K562 (cell line): ENCODE measurements at regions not wholly inside any gene's neighbourhood (a gene's known extent, or its start where the extent isn't known, plus 50 kb on each side); places are given as distances from the start of the nearest gene placed in this dataset.

Experiments
- ATAC-seq: fragments of 200-7000 bp; cut with Tn5 transposase; 3 replicates; pipeline ENCODE4 v1.9.1; 2020; ENCODE audit warnings: moderate library complexity
- BruUV-seq: library from RNA; stranded (reverse); fragments of 400-500 nt; replicated peaks from 2 replicates; lab custom pipeline; 2021; lab: Mats Ljungman, UMichigan
- CTCF ChIA-PET: fragments of 300-600 bp; formaldehyde crosslinking; extraction: SDS; loops from one replicate; lab custom pipeline; 2021; ENCODE audit warnings: low intra/inter-chr PET ratio; lab: Yijun Ruan, JAX
- POLR2A ChIA-PET: fragments of 300-600, 350-650 bp; sonication (Branson Sonifier 250); formaldehyde crosslinking; extraction: SDS; loops from one replicate; lab custom pipeline; 2021; ENCODE audit warnings: antibody characterized with exemption, inconsistent platforms; lab: Yijun Ruan, JAX
- DNase-seq, 4 experiments: peaks; one replicate each; pipeline versions ENCODE4 v3.0.0 to v3.0.0-alpha.2; 2011 to 2018; ENCODE audit warnings: low spot score in 3 of 4, mixed read lengths in 3 of 4; ENCODE audit errors: extremely low read depth in 1 of 4
- FAIRE-seq: peaks from 2 replicates; lab custom pipeline; 2011; peaks lifted over from hg19 to GRCh38; lab: Jason Lieb, UNC
- H2AFZ ChIP-seq: 2 replicates; pipeline ENCODE4 v1.6.0; 2011; ENCODE audit warnings: low read depth, low read length, control low read depth, inconsistent platforms
- H3K27ac ChIP-seq: fragments of 200-600 bp; 3 replicates; pipeline ENCODE4 v1.8.0; 2011; ENCODE audit warnings: low read depth, mild to moderate bottlenecking, control low read depth, inconsistent platforms, low read length, moderate library complexity, mixed read lengths; ENCODE audit errors: extremely low read depth
- H3K27me3 ChIP-seq, 2 experiments: fragments of 300-600 bp in 1 of 2; 2 replicates in 1 of 2; 3 replicates in 1 of 2; pipeline versions ENCODE4 v1.6.0 to v1.8.0; 2011; ENCODE audit warnings: inconsistent platforms in 2 of 2, low read length in 2 of 2, mild to moderate bottlenecking in 1 of 2, mixed read lengths in 1 of 2, moderate library complexity in 1 of 2; ENCODE audit not compliant: control insufficient read depth in 2 of 2, insufficient read depth in 2 of 2
- H3K36me3 ChIP-seq: fragments of 300-600 bp; 3 replicates; pipeline ENCODE4 v1.8.0; 2011; ENCODE audit warnings: mild to moderate bottlenecking, low read length, inconsistent platforms; ENCODE audit not compliant: control insufficient read depth, insufficient read depth
- H3K4me1 ChIP-seq, 2 experiments: fragments of 200-600 bp in 1 of 2; replicated peaks in 1 of 2; 2 replicates in 1 of 2; 3 replicates in 1 of 2; pipeline versions ENCODE4 v1.5.1 to v1.8.0; 2011; ENCODE audit warnings: inconsistent platforms in 2 of 2, low read length in 2 of 2, mild to moderate bottlenecking in 1 of 2, mixed read lengths in 1 of 2, moderate library complexity in 1 of 2; ENCODE audit not compliant: control insufficient read depth in 2 of 2, insufficient read depth in 2 of 2
- H3K4me2 ChIP-seq: 2 replicates; pipeline ENCODE4 v1.6.1; 2011; ENCODE audit warnings: low read length, control low read depth, inconsistent platforms, mixed read lengths; ENCODE audit not compliant: insufficient read depth
- H3K4me3 ChIP-seq: fragments of 200-600 bp; sonication (generic), shearing (Covaris generic); 2 replicates; pipeline ENCODE4 v1.5.1; 2016; ENCODE audit warnings: control low read depth, inconsistent platforms
- H3K79me2 ChIP-seq: fragments of 200-600 bp; 3 replicates; pipeline ENCODE4 v1.8.0; 2011; ENCODE audit warnings: low read length, inconsistent platforms; ENCODE audit not compliant: control insufficient read depth, insufficient read depth
- H3K9ac ChIP-seq, 2 experiments: 2 replicates each; pipeline versions ENCODE4 v1.6.0 to v1.6.1; 2011; ENCODE audit warnings: low read depth in 2 of 2, low read length in 2 of 2, control low read depth in 1 of 2, inconsistent platforms in 1 of 2, mild to moderate bottlenecking in 1 of 2, mixed read lengths in 1 of 2; ENCODE audit not compliant: insufficient read depth in 1 of 2
- H3K9me1 ChIP-seq: one replicate; pipeline ENCODE4 v1.6.0; 2011; ENCODE audit warnings: inconsistent platforms, mild to moderate bottlenecking, low read length, moderate library complexity; ENCODE audit not compliant: control insufficient read depth, insufficient read depth
- H3K9me3 ChIP-seq: replicated peaks from 2 replicates; pipeline ENCODE4 v1.5.1; 2011; ENCODE audit warnings: low read depth, low read length, inconsistent platforms; ENCODE audit not compliant: control insufficient read depth, insufficient read depth
- H4K20me1 ChIP-seq: replicated peaks from 2 replicates; pipeline ENCODE4 v1.6.1; 2011; ENCODE audit warnings: low read length, inconsistent platforms, mixed read lengths; ENCODE audit not compliant: control insufficient read depth, insufficient read depth
- CBFA2T2 ChIP-seq: fragments of 450-650 bp; conservative IDR thresholded peaks from 2 replicates; pipeline ENCODE4 v1.6.1; 2017; ENCODE audit warnings: mild to moderate bottlenecking
- CREM ChIP-seq: IDR thresholded peaks from 2 replicates; pipeline ENCODE4 v1.6.1; 2014; ENCODE audit warnings: antibody characterized with exemption, low read depth
- DNMT1 ChIP-seq: fragments of 450-650 bp; IDR thresholded peaks from 2 replicates; pipeline ENCODE4 v1.6.1; 2016; ENCODE audit warnings: antibody characterized with exemption, mild to moderate bottlenecking
- ETS2 ChIP-seq: IDR thresholded peaks from 2 replicates; pipeline ENCODE4 v1.6.1; 2016; ENCODE audit warnings: borderline replicate concordance, missing genetic modification characterization, mild to moderate bottlenecking, moderate library complexity, missing compliant biosample characterization; ENCODE audit not compliant: poor library complexity, severe bottlenecking
- FOXA1 ChIP-seq: fragments of 450-650 bp; IDR thresholded peaks from 2 replicates; pipeline ENCODE4 v1.6.1; 2016; ENCODE audit warnings: mild to moderate bottlenecking, borderline replicate concordance
- FOXA3 ChIP-seq, 2 experiments: fragments of 450-650 bp in 1 of 2; sonication (generic) in 1 of 2; formaldehyde crosslinking; IDR thresholded peaks in 1 of 2; conservative IDR thresholded peaks in 1 of 2; 2 replicates each; pipeline versions ENCODE4 v1.4.0 to v1.8.0; 2020 to 2022; ENCODE audit warnings: mild to moderate bottlenecking in 2 of 2, missing genetic modification reagents in 1 of 2
- HDAC1 ChIP-seq, 2 experiments: fragments of 450-650 bp; IDR thresholded peaks; 2 replicates each; pipeline ENCODE4 v1.6.1; 2016 to 2017; ENCODE audit warnings: inconsistent platforms in 1 of 2, mild to moderate bottlenecking in 1 of 2, moderate library complexity in 1 of 2
- JUND ChIP-seq, 2 experiments: IDR thresholded peaks; 2 replicates in 1 of 2; 3 replicates in 1 of 2; pipeline ENCODE4 v1.6.1; 2011; ENCODE audit warnings: borderline replicate concordance in 2 of 2, low read depth in 2 of 2, low read length in 2 of 2, improper control_type of control experiment in 1 of 2, missing biosample characterization in 1 of 2, missing genetic modification characterization in 1 of 2, missing genetic modification reagents in 1 of 2
- LCOR ChIP-seq: sonication (generic); formaldehyde crosslinking; IDR thresholded peaks from 2 replicates; pipeline ENCODE4 v1.8.0; 2022; ENCODE audit warnings: mild to moderate bottlenecking, missing genetic modification reagents
- RBFOX2 ChIP-seq: fragments of 200-400 bp; formaldehyde crosslinking; IDR thresholded peaks from 2 replicates; pipeline ENCODE4 v1.6.1; 2017; ENCODE audit warnings: low read depth, mild to moderate bottlenecking, low read length, moderate library complexity
- TCF7 ChIP-seq: sonication (generic); IDR thresholded peaks from 2 replicates; pipeline ENCODE4 v1.6.1; 2016; ENCODE audit warnings: antibody characterized with exemption, borderline replicate concordance
- TEAD4 ChIP-seq, 2 experiments: sonication (generic) in 1 of 2; formaldehyde crosslinking in 1 of 2; IDR thresholded peaks; 2 replicates each; pipeline versions ENCODE4 v1.6.1 to v1.8.0; 2012 to 2022; ENCODE audit warnings: borderline replicate concordance in 1 of 2, inconsistent platforms in 1 of 2, low read length in 1 of 2, mild to moderate bottlenecking in 1 of 2, missing genetic modification reagents in 1 of 2
- ZNF134 ChIP-seq: fragments of 250-450 bp; sonication (Bioruptor Pico); conservative IDR thresholded peaks from 2 replicates; pipeline ENCODE4 v1.4.0; 2020
- ZNF263 ChIP-seq: sonication (generic); formaldehyde crosslinking; IDR thresholded peaks from 2 replicates; pipeline ENCODE4 v1.8.0; 2022; ENCODE audit warnings: mild to moderate bottlenecking, missing genetic modification reagents, borderline replicate concordance
- ZNF507 ChIP-seq: conservative IDR thresholded peaks from 2 replicates; pipeline ENCODE4 v1.6.1; 2017; ENCODE audit warnings: missing genetic modification characterization, missing compliant biosample characterization
- ZNF696 ChIP-seq: fragments of 250-450 bp; sonication (Bioruptor Pico); conservative IDR thresholded peaks from 2 replicates; pipeline ENCODE4 v1.4.0; 2020; ENCODE audit warnings: mild to moderate bottlenecking, moderate library complexity
- WGBS: fragments of 100-300 bp; shearing (Covaris generic); methylation state at CpG from one replicate; pipeline ENCODE4 v1.1.6; 2016; ENCODE audit warnings: low coverage, mixed read lengths; ENCODE audit not compliant: insufficient coverage; ENCODE audit errors: missing lambda C conversion rate; 5-methylcytosine and 5-hydroxymethylcytosine counted together
- in situ Hi-C: fragments of 300-500 bp; cut with MboI; formaldehyde crosslinking; loops from 4 replicates; pipeline ENCODE4 v1.15.0; 2018; ENCODE audit warnings: inconsistent platforms, mixed read lengths
- intact Hi-C: fragments of 100-400 bp; cut with micrococcal nuclease; formaldehyde crosslinking; loops from 2 replicates; pipeline ENCODE4 v1.14.2; 2022
- TF ChIP-seq, protein P1 (sequence below): fragments of 450-650 bp; IDR thresholded peaks from 2 replicates; pipeline ENCODE4 v1.6.1; 2014; ENCODE audit warnings: low read depth, mild to moderate bottlenecking, moderate library complexity, borderline replicate concordance
- TF ChIP-seq, protein P2 (sequence below): fragments of 450-650 bp; IDR thresholded peaks from 2 replicates; pipeline ENCODE4 v1.6.1; 2016; ENCODE audit warnings: antibody characterized with exemption

DNA sequence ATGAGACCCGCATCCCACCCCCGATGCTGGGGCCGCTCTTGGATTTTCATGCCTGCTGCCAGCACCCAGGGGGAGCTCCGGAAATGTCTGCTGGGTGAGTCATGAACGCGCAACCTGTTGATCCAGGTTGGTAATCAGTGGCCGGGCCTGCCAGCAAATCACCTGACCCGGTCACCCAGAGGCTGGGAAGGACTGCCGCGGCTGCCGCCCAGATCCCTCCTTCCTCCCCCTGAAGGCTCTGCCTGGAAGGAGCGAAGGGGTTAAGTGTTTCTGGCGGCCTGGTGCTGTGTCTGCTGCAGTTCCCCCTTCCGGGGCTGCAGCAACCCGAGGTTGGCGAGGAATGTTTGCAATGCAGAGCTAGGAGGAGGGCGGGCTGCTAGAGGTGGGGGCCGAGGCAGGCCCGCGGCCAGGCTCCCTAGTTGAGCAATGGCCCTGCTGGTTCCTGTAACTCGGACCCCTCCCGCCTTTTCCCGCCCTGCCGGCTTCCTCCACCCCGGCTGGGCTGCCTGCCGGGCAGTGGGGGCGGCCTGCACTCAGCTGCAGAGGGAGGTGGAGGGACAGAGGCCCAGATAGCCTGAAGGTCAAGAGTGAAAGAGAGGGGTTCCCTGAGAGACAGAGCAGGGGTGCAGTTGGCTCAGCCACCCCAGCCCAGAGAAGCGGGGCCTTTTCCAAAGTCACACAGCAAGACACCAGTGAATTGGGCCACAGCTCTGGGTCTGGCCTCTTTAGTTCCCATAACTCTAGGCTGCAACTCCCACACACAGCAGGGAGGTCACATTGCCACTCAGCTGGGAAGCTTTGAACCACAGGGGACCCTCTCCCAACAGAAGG is 156.3 kb upstream of the IER5L start:
- H3K79me2 ChIP-seq = no peaks in the 10 kb centered on the region
- WGBS = 6% methylated on average over 23 of the region's 28 CpGs
- no peaks in the 10 kb centered on the region for H3K36me3 ChIP-seq
- ATAC-seq (peak; percentile 79), DNase-seq (peak; percentile 63 to 69 (median 66)), FAIRE-seq (peak; percentile 37)
- H4K20me1 ChIP-seq = no peaks in the 10 kb centered on the region
- intact Hi-C loops = loop anchor here (5.0 kb wide), 1 partner anchor 157 kb away; the partner anchor contains the start of gene IER5L
- H3K9me1 ChIP-seq = no peaks in the 10 kb centered on the region
- ChIA-PET POLR2A (interaction anchor here (0.6 to 1.2 kb wide), 6 partner anchors 9 to 161 kb away, joined by 3 to 4 read pairs (median 3); no protein-coding TSS in a partner anchor), CTCF (interaction anchor here (0.6 kb wide), 1 partner anchor 553 kb away, joined by 3 read pairs; no protein-coding TSS in a partner anchor)
- peak overlapping the region; percentile 41 to 89 for H3K9ac ChIP-seq
- peak overlapping the region; percentile 10 for H3K4me3 ChIP-seq
- peaks cover 14 to 32% of the 10 kb centered on the region in 2 experiments for H3K4me1 ChIP-seq
- H3K27me3 ChIP-seq = no peaks in the 10 kb centered on the region
- H3K4me2 ChIP-seq = peak overlapping the region; percentile 61
- H3K9me3 ChIP-seq = 0 out of 2 replicates have a peak, but pooled peaks cover 10% of the 10 kb centered on the region
- in situ Hi-C loops = loop anchor here (25.0 kb wide), 1 partner anchor 278 kb away; the partner anchor contains the start of gene C9orf50
- H3K27ac ChIP-seq = peak overlapping the region; percentile 63; the same call in 1 of the 3 replicates
- BruUV-seq = no TSS peak
- H2AFZ ChIP-seq = peak overlapping the region; percentile 84
- TF ChIP-seq LCOR (CRISPR knock-in tag) = no peak
- TF ChIP-seq FOXA3 (CRISPR knock-in tag; conservative IDR thresholded peaks at IDR 0.05 in 1 of 2, IDR thresholded peaks at IDR 0.05 in 1 of 2) = no peak; a peak in 1 of 4 replicates
- no peak for TF ChIP-seq CREM
- no peak for TF ChIP-seq HDAC1 (IDR thresholded peaks at IDR 0.05)
- no peak for TF ChIP-seq TCF7
- TF ChIP-seq TEAD4 (IDR thresholded peaks at IDR 0.05; ENCODE audit: low read length) = no peak; the same call in 1 of the 2 replicates
- no peak for TF ChIP-seq TEAD4 (CRISPR knock-in tag; IDR thresholded peaks at IDR 0.05; ENCODE audit: borderline replicate concordance)
- no peak for TF ChIP-seq ZNF696 (CRISPR knock-in tag)
- TF ChIP-seq RBFOX2 = peak; percentile 69
- TF ChIP-seq ETS2 = no peak
- 0 out of 2 replicates have a peak, but pooled peaks have one; percentile 12 for TF ChIP-seq ZNF134
- peak; percentile 89 for TF ChIP-seq JUND (IDR thresholded peaks at IDR 0.05; ENCODE audit: borderline replicate concordance, low read depth, low read length)
- peak; percentile 72; the same call in 1 of the 3 replicates for TF ChIP-seq JUND (tag; IDR thresholded peaks at IDR 0.05; ENCODE audit: borderline replicate concordance, low read depth, low read length)
- TF ChIP-seq, protein P1, sequence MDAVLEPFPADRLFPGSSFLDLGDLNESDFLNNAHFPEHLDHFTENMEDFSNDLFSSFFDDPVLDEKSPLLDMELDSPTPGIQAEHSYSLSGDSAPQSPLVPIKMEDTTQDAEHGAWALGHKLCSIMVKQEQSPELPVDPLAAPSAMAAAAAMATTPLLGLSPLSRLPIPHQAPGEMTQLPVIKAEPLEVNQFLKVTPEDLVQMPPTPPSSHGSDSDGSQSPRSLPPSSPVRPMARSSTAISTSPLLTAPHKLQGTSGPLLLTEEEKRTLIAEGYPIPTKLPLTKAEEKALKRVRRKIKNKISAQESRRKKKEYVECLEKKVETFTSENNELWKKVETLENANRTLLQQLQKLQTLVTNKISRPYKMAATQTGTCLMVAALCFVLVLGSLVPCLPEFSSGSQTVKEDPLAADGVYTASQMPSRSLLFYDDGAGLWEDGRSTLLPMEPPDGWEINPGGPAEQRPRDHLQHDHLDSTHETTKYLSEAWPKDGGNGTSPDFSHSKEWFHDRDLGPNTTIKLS = no peak
- no peak for TF ChIP-seq ZNF507 (tag)
- TF ChIP-seq DNMT1 = no peak
- no peak for TF ChIP-seq FOXA1
- peak; percentile 51; the same call in 1 of the 2 replicates for TF ChIP-seq ZNF263
- TF ChIP-seq, protein P2, sequence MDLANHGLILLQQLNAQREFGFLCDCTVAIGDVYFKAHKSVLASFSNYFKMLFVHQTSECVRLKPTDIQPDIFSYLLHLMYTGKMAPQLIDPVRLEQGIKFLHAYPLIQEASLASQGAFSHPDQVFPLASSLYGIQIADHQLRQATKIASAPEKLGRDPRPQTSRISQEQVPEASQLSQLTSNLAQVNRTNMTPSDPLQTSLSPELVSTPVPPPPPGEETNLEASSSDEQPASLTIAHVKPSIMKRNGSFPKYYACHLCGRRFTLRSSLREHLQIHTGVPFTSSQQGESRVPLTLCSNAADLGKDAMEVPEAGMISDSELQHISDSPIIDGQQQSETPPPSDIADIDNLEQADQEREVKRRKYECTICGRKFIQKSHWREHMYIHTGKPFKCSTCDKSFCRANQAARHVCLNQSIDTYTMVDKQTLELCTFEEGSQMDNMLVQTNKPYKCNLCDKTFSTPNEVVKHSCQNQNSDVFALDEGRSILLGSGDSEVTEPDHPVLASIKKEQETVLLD = no peak
- no peak; the same call in 1 of the 2 replicates for TF ChIP-seq CBFA2T2
